CD4-positive, alpha-beta T cell treated with Interleukin-17A for 1 hour (primary cell): ENCODE measurements at regions not wholly inside any gene's neighbourhood (a gene's known extent, or its start where the extent isn't known, plus 50 kb on each side); places are given as distances from the start of the nearest gene placed in this dataset.
"Not testable (repeated sequence)": the region's sequence is repeated elsewhere in the genome, so short reads cannot be mapped to it uniquely, and the experiment has no call there.

Experiments used
- DNase-seq: peaks from one replicate; pipeline ENCODE4 v3.0.0-alpha.2; 2020

- no peak for DNase-seq
Measured at GRCh38 chr6:6414931-6415330, 94.5 kb upstream of the F13A1 start.

GRCh38 chr6:6417475-6417874, 97.0 kb upstream of the F13A1 start:
- DNase-seq = no peak

DNA sequence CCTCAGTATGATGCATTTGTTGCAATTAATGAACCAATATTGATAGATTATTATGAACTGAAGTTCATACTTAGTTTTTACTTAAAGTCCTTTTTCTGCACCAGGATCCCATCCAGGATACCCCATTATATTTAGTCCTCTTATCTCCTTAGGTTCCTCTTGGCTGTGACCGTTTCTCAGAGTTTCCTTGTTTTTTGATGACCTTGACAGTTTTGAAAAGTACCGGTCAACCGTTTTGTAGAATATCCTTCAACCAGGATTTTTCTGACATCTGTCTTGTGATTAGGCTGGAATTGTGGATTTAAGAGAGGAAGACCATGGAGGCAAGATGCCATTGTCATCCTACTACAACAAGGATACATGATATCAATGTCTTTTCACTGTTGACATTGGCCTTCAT, 98.0 kb upstream of the F13A1 start:
- no peak for DNase-seq

DNA sequence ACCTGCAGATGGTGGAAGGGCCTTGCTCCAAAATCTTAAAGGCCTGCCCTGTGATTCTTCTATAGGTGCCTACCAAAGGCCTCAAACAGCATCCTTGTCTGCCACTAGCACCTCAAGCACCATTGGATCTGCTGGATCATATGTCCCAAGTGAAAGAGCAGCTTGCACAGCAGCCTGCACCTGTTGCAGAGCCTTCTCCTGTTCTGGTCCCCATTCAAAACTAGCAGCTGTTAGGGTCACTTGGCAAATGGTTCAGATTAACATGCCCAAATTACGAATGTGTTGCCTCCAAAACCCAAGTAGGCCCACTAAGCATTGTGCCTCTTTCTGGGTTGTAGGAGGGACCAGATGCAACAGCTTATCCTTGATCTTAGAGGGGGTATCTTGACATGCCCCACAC, 99.6 kb upstream of the F13A1 start:
- DNase-seq = no peak

DNA sequence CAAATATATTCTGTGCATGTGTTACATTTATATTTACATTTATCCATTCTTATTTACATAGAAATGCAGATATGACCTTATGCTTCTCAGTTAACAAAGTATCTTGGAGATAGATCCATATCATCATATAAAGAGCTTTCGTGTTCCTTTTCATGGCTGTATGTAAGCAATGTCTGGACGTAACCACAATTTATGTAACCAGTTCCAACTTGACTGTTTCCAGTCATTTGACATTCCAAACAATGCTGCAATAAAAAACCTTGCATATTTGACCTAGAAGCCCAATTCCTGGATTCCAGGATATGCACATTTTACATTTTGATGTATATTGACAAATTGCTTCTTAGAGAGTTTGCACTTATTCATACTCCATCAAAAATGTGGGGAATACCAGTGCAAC, 113.7 kb upstream of the F13A1 start:
- no peak for DNase-seq

DNA sequence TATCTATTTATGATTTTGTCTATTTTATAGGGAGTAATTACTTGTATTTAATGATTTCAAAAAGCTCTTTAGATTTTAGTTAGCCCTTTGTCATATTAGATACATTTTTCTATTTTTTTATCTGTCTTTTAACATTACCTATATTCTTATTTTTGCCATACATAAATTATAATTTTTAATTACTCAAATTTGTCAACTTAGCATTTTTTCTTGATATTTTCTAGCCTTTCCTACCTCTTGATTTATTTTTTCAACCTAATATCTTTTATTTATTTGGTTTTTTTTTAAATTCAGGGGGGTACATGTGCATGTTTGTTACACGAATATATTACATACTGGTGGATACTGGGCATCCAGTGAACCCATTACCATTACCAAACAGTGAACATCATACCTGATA, 114.3 kb upstream of the F13A1 start:
- DNase-seq = no peak

DNA sequence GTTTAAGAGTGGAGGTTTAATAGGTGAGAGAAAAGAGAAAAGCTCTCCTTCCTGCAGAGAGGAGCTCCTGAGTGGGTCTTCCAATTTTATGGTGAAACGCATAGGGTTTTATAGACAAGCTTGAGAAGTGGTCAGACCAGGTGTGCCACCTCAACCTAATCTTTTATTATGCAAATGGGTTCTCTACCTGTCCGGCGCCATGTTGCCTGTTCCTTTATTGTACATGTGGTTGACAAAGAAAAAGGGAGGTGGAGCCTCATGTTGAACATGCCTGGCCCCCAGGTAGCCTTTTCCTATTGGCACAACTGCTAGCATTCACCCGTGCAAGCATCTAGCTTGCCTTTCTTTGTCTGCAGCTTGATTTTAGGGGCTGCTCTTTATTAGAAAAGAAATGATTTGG, 115.9 kb upstream of the F13A1 start:
- DNase-seq = no peak

- DNase-seq = no peak
Measured at GRCh38 chr6:6436946-6437345, 116.5 kb upstream of the F13A1 start.

- DNase-seq = no peak
Measured at GRCh38 chr6:6438286-6438685, 117.8 kb upstream of the F13A1 start.

- DNase-seq = no peak
Measured at GRCh38 chr6:6439778-6440177, 119.3 kb upstream of the F13A1 start.

GRCh38 chr6:6452002-6452401, 131.5 kb upstream of the F13A1 start:
- DNase-seq = no peak

- DNase-seq = no peak
Measured at GRCh38 chr6:6453186-6453585, 132.7 kb upstream of the F13A1 start.

- DNase-seq = no peak
Measured at GRCh38 chr6:6455272-6455671, 133.2 kb upstream of the LY86 start.

DNA sequence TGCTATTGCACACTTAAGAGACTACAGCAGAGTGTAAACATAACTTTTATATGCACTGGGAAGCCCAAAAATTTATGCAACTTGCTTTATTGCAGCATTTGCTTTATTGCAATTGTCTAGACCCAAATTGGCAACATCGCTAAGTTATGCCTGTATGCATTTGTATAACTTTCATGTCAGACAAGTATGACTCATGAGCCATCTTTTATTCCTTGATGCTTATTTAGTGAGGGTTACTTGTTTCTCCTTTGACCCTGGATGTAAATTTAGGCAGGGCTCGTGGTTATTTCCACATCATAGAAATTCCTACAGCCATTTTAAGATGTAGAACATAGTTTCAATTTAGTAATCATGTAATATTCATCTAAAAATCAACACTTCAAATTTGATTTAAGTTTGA, 130.3 kb upstream of the LY86 start:
- no peak for DNase-seq

- DNase-seq = not testable (repeated sequence)
Measured at GRCh38 chr6:6459963-6460362, 128.6 kb upstream of the LY86 start.

- no peak for DNase-seq
Measured at GRCh38 chr6:6460416-6460815, 128.1 kb upstream of the LY86 start.

GRCh38 chr6:6461138-6461537, 127.4 kb upstream of the LY86 start:
- DNase-seq = no peak

- no peak for DNase-seq
Measured at GRCh38 chr6:6466967-6467761, 121.4 kb upstream of the LY86 start.

DNA sequence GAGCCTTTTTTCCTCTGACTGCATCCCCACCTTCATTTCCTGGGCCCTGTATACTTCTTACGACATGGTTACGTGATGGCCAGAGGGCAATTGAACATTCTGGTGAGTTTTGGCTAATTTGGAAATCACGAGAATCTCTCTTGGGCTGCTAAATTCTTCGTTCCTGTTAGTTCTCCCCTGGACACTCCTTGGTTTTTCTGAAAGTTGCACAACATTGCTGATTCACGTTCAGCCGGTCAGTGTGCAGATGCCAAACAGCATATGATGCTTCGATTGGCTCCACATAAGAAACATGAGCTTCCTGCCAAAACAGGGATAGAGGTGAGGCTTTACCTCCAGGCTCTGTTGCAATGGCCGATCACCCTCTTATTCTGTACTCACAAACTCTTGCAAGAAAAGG, 119.4 kb upstream of the LY86 start:
- no peak for DNase-seq

- no peak for DNase-seq
Measured at GRCh38 chr6:6470123-6470522, 118.4 kb upstream of the LY86 start.

GRCh38 chr6:6471276-6471675, 117.2 kb upstream of the LY86 start:
- no peak for DNase-seq

- DNase-seq = no peak
Measured at GRCh38 chr6:6474170-6474920, 114.2 kb upstream of the LY86 start.

DNA sequence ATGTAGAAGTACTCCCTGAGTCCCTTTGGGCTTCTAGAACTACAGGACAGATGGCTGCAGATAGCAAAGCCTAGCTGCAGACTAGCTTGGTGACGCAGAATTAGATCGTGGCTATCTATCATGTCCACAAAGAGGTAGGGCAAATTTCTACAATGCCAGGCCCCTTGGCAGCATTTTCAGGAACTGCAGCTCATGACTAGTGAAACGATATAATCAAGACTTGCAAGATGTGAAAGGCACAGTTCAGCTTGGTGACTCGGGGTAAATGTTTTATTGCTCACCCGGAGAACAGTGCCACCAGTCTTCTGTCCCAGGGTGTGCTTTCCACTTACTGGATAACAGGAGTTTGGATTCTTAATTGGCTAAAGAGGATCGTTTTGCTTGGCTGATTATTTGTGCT, 108.7 kb upstream of the LY86 start:
- no peak for DNase-seq

DNA sequence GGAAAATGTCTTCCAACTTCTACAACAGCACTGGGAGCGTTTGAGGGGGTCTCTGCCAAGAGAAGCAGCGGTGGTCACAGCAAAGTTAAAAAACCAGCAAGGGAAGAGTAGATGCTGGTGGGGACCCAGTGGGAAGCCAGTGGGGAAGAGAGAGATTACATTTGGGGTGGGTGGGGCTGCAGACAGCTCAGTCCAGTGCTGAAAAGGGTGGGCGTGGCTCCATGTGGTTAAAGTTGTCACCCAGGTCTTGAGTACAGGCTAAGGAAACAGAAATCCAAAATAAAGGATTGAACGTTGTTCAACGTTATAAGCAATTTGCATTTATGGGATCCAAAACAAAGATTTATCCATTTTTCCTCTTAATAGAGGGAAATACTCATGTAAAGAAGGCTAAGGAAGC, 106.3 kb upstream of the LY86 start:
- no peak for DNase-seq

DNA sequence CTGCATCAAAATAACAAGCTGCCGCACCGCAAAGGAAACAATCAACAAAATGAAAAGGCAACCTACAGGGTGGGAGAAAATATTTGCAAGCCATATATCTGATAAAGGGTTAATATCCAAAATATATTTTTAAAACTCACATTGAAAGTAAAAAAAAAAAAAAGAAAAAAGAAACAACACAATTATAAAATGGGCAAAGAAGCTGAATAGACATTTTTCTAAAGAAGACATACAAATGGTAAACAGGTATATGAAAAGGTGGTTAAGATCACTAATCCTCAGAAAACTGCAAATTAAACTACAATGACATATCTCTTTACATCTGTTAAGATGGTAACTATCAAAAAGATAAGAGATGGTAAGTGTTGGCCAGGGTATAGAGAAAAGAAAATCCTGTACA, 105.4 kb upstream of the LY86 start:
- DNase-seq = no peak
